RWPE2 (cell line): ENCODE measurements at regions not wholly inside any gene's neighbourhood (a gene's known extent, or its start where the extent isn't known, plus 50 kb on each side); places are given as distances from the start of the nearest gene placed in this dataset.
A peak's percentile ranks its signal among the peaks of the same experiment; 100 is the strongest.

ENCODE experiments used
- ATAC-seq: fragments of 200-7000 bp; cut with Tn5 transposase; 3 replicates; pipeline ENCODE4 v1.9.1; 2021; ENCODE audit warnings: low read depth
- DNase-seq: peaks from one replicate; pipeline ENCODE4 v3.0.0-alpha.2; 2020; ENCODE audit warnings: low spot score
- H3K27ac ChIP-seq: fragments of 450-650 bp; 2 replicates; pipeline ENCODE4 v1.5.1; 2017; ENCODE audit warnings: mild to moderate bottlenecking; ENCODE audit not compliant: poor library complexity, severe bottlenecking
- H3K27me3 ChIP-seq: fragments of 250-450 bp; sonication (Bioruptor Pico); 2 replicates; pipeline ENCODE4 v1.5.1; 2021; ENCODE audit warnings: mild to moderate bottlenecking, moderate library complexity; ENCODE audit not compliant: insufficient read depth, poor library complexity, severe bottlenecking
- H3K36me3 ChIP-seq: fragments of 250-450 bp; sonication (Bioruptor Pico); 2 replicates; pipeline ENCODE4 v1.5.1; 2020; ENCODE audit warnings: low read depth, mild to moderate bottlenecking, moderate library complexity
- H3K4me1 ChIP-seq: fragments of 250-450 bp; sonication (Bioruptor Pico); 2 replicates; pipeline ENCODE4 v1.5.1; 2021; ENCODE audit warnings: mild to moderate bottlenecking, moderate library complexity; ENCODE audit not compliant: insufficient read depth, poor library complexity, severe bottlenecking
- H3K4me3 ChIP-seq: fragments of 250-450 bp; sonication (Bioruptor Pico); 2 replicates; pipeline ENCODE4 v1.5.1; 2021; ENCODE audit warnings: mild to moderate bottlenecking, moderate library complexity; ENCODE audit not compliant: severe bottlenecking
- H3K9me3 ChIP-seq: fragments of 250-450 bp; sonication (Bioruptor Pico); 2 replicates; pipeline ENCODE4 v1.5.1; 2021; ENCODE audit warnings: mild to moderate bottlenecking, moderate library complexity; ENCODE audit not compliant: severe bottlenecking
- CTCF ChIP-seq: fragments of 450-650 bp; IDR thresholded peaks from one replicate; pipeline ENCODE4 v1.5.1; 2017; ENCODE audit warnings: mild to moderate bottlenecking, moderate library complexity; ENCODE audit not compliant: poor library complexity, severe bottlenecking

GRCh38 chr19:29372921-29373797, 152.6 kb upstream of the VSTM2B start:
- H3K27me3 ChIP-seq = peaks cover 11% of the 10 kb centered on the region

GRCh38 chr19:29375429-29376119, 150.2 kb upstream of the VSTM2B start:
- no peaks in the 10 kb centered on the region for H3K36me3 ChIP-seq
- H3K27me3 ChIP-seq = no peaks in the 10 kb centered on the region
- no peak overlapping the region for H3K27ac ChIP-seq
- H3K4me3 ChIP-seq = no peak overlapping the region
- H3K9me3 ChIP-seq = no peaks in the 10 kb centered on the region
- no peaks in the 10 kb centered on the region for H3K4me1 ChIP-seq
- no peak for TF ChIP-seq CTCF
- no peak for ATAC-seq
- DNase-seq = no peak

More at GRCh38 chr19:29372921-29373797, 152.6 kb upstream of the VSTM2B start:
- Histone ChIP-seq H3K4me1 (no peaks in the 10 kb centered on the region), H3K9me3 (no peaks in the 10 kb centered on the region), H3K36me3 (no peaks in the 10 kb centered on the region), H3K27ac (no peak overlapping the region), H3K4me3 (no peak overlapping the region)
- ATAC-seq (no peak), DNase-seq (no peak)
- no peak for TF ChIP-seq CTCF

GRCh38 chr19:29376855-29377354, 148.9 kb upstream of the VSTM2B start:
- no peaks in the 10 kb centered on the region for H3K4me1 ChIP-seq
- H3K4me3 ChIP-seq = no peak overlapping the region
- no peak for ATAC-seq
- TF ChIP-seq CTCF = no peak
- no peak overlapping the region for H3K27ac ChIP-seq
- no peak for DNase-seq
- no peaks in the 10 kb centered on the region for H3K27me3 ChIP-seq
- no peaks in the 10 kb centered on the region for H3K9me3 ChIP-seq
- no peaks in the 10 kb centered on the region for H3K36me3 ChIP-seq

GRCh38 chr19:29378126-29378525, 147.7 kb upstream of the VSTM2B start:
- no peaks in the 10 kb centered on the region for H3K4me1 ChIP-seq
- no peaks in the 10 kb centered on the region for H3K36me3 ChIP-seq
- no peaks in the 10 kb centered on the region for H3K9me3 ChIP-seq
- no peak overlapping the region for H3K4me3 ChIP-seq
- DNase-seq (peak; percentile 10), ATAC-seq (no peak)
- no peak overlapping the region for H3K27ac ChIP-seq
- no peaks in the 10 kb centered on the region for H3K27me3 ChIP-seq
- no peak for TF ChIP-seq CTCF
